GM12878 (cell line): ENCODE measurements at regions not wholly inside any gene's neighbourhood (a gene's known extent, or its start where the extent isn't known, plus 50 kb on each side); places are given as distances from the start of the nearest gene placed in this dataset.
"Not testable (repeated sequence)": the region's sequence is repeated elsewhere in the genome, so short reads cannot be mapped to it uniquely, and the experiment has no call there.

Experiments
- ATAC-seq: fragments of 200-7000 bp; cut with Tn5 transposase; 3 replicates; pipeline ENCODE4 v1.9.1; 2020; ENCODE audit warnings: mild to moderate bottlenecking, moderate library complexity
- BruUV-seq: library from RNA; stranded (reverse); fragments of 400-500 nt; replicated peaks from 2 replicates; lab custom pipeline; 2021; lab: Mats Ljungman, UMichigan
- CTCF ChIA-PET: fragments of 300-600 bp; sonication (Branson Sonifier 250); formaldehyde crosslinking; extraction: SDS; loops from one replicate; lab custom pipeline; 2021; ENCODE audit warnings: inconsistent platforms; lab: Yijun Ruan, JAX
- POLR2A ChIA-PET: fragments of 350-600 bp; formaldehyde crosslinking; extraction: SDS; loops from one replicate; lab custom pipeline; 2021; ENCODE audit warnings: inconsistent platforms; lab: Charles Lee
- RAD21 ChIA-PET: fragments of 300-600 bp; sonication (Branson Sonifier 250); formaldehyde crosslinking; loops from one replicate; lab custom pipeline; 2023; ENCODE audit warnings: antibody characterized with exemption; ENCODE audit not compliant: unreplicated experiment; lab: Charles Lee
- SMC1A ChIA-PET: fragments of 300-600 bp; sonication (Branson Sonifier 250); formaldehyde crosslinking; loops from one replicate; lab custom pipeline; 2023; ENCODE audit not compliant: unreplicated experiment, uncharacterized antibody; lab: Charles Lee
- DNase-seq: peaks from one replicate; pipeline ENCODE4 v3.0.0-alpha.2; 2011; ENCODE audit warnings: low read depth, low spot score
- FAIRE-seq: peaks from 3 replicates; lab custom pipeline; 2011; peaks lifted over from hg19 to GRCh38; lab: Jason Lieb, UNC
- H2AFZ ChIP-seq: 2 replicates; pipeline ENCODE4 v1.6.0; 2011; ENCODE audit warnings: low read depth, low read length, control low read depth; ENCODE audit not compliant: control insufficient read depth
- H3K27ac ChIP-seq: 2 replicates; pipeline ENCODE4 v1.5.1; 2011; ENCODE audit warnings: control low read depth; ENCODE audit not compliant: control insufficient read depth, insufficient read depth
- H3K27me3 ChIP-seq, 2 experiments: replicated peaks in 1 of 2; 2 replicates each; pipeline versions ENCODE4 v1.6.0 to v1.6.1; 2011; ENCODE audit warnings: low read length in 1 of 2; ENCODE audit not compliant: control insufficient read depth in 2 of 2, insufficient read depth in 2 of 2
- H3K36me3 ChIP-seq, 2 experiments: 2 replicates each; pipeline ENCODE4 v1.5.1; 2011; ENCODE audit warnings: low read length in 1 of 2; ENCODE audit not compliant: control insufficient read depth in 2 of 2, insufficient read depth in 2 of 2
- H3K4me1 ChIP-seq: 2 replicates; pipeline ENCODE4 v1.6.1; 2011; ENCODE audit warnings: mild to moderate bottlenecking, low read length, moderate library complexity, mixed read lengths; ENCODE audit not compliant: control insufficient read depth, insufficient read depth
- H3K4me2 ChIP-seq: 2 replicates; pipeline ENCODE4 v1.6.0; 2011; ENCODE audit warnings: control low read depth; ENCODE audit not compliant: control insufficient read depth, insufficient read depth
- H3K4me3 ChIP-seq: fragments of 200-600 bp; sonication (generic); 2 replicates; pipeline ENCODE4 v1.5.1; 2016
- H3K79me2 ChIP-seq: 2 replicates; pipeline ENCODE4 v1.6.0; 2011; ENCODE audit warnings: low read length; ENCODE audit not compliant: control insufficient read depth, insufficient read depth
- H3K9ac ChIP-seq: 2 replicates; pipeline ENCODE4 v1.8.0; 2011; ENCODE audit warnings: low read length, control low read depth, mixed read lengths; ENCODE audit not compliant: control insufficient read depth, insufficient read depth
- H3K9me3 ChIP-seq: replicated peaks from 3 replicates; pipeline ENCODE4 v1.5.1; 2011; ENCODE audit warnings: mild to moderate bottlenecking, low read length; ENCODE audit not compliant: control insufficient read depth, insufficient read depth
- H4K20me1 ChIP-seq: 2 replicates; pipeline ENCODE4 v1.6.0; 2011; ENCODE audit not compliant: control insufficient read depth, insufficient read depth
- WGBS: methylation state at CpG from one replicate; pipeline ENCODE4 v1.1.6; 2016; ENCODE audit warnings: low lambda C conversion rate; ENCODE audit not compliant: insufficient replicate concordance, insufficient coverage; ENCODE audit errors: missing lambda C conversion rate; 5-methylcytosine and 5-hydroxymethylcytosine counted together
- in situ Hi-C: fragments of 300-500 bp; cut with MboI; formaldehyde crosslinking; loops from 9 replicates; pipeline ENCODE4 v1.14.3; 2018; ENCODE audit warnings: mixed read lengths
- intact Hi-C: fragments of 100-400 bp; cut with micrococcal nuclease; formaldehyde crosslinking; loops from one replicate; pipeline ENCODE4 v1.14.2; 2022; ENCODE audit not compliant: unreplicated experiment

DNA sequence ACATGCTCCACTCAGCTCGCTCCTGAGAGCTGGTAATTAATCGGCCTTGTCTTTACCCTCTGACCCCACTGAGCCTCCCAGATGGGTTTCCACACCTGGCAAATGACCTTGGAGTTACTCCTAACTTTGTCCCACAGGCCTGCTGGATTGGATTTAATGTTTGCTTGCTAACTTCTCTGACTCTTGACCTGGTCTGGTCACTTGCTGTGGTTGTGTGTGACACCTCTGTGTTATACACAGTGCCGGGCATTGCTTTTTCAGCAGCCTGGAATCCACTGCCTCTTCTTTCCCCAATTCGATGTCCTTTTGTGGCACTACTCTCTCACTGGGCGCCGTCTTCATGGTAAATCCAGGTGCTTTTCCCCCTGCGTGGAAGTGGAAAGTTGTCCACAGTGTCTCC is 145.8 kb upstream of the PLGLB2 start:
- H3K4me2 ChIP-seq, in situ Hi-C loops, BruUV-seq, ATAC-seq, CTCF ChIA-PET, H3K9me3 ChIP-seq, H4K20me1 ChIP-seq, H3K27ac ChIP-seq, SMC1A ChIA-PET, H3K79me2 ChIP-seq, POLR2A ChIA-PET, H3K4me1 ChIP-seq, H2AFZ ChIP-seq, DNase-seq, H3K9ac ChIP-seq, RAD21 ChIA-PET, H3K36me3 ChIP-seq, H3K4me3 ChIP-seq, FAIRE-seq, H3K27me3 ChIP-seq, intact Hi-C loops: not testable (repeated sequence)
- no CpG with 5 or more reads among the region's 7 CpGs for WGBS

DNA sequence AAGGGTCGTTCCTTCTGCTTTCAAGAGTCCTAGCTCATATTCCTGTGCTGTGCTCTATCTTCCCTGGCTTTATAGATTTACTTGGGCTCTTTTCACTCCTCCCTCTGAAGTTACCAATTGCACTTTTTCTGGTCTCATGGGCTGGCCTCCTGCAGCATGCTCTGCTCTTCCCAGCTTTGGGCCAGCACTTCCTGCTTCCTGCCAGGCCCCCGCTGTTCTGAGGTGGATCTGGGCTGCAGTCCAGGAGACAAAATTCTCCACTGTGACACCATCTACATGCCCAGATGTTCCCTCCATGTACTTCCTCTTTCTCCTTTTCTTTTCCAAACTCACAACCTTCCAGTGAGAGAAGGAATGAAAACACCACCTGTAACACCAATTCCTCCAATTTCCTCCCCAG is 145.2 kb upstream of the PLGLB2 start:
- H3K9ac ChIP-seq, RAD21 ChIA-PET, H3K36me3 ChIP-seq, H3K9me3 ChIP-seq, H4K20me1 ChIP-seq, DNase-seq, H3K4me3 ChIP-seq, intact Hi-C loops, POLR2A ChIA-PET, H3K79me2 ChIP-seq, H3K4me1 ChIP-seq, in situ Hi-C loops, H3K27me3 ChIP-seq, H2AFZ ChIP-seq, ATAC-seq, CTCF ChIA-PET, H3K27ac ChIP-seq, BruUV-seq, H3K4me2 ChIP-seq, SMC1A ChIA-PET: not testable (repeated sequence)
- WGBS = no CpG with 5 or more reads among the region's 2 CpGs
- peak; percentile 61 for FAIRE-seq

DNA sequence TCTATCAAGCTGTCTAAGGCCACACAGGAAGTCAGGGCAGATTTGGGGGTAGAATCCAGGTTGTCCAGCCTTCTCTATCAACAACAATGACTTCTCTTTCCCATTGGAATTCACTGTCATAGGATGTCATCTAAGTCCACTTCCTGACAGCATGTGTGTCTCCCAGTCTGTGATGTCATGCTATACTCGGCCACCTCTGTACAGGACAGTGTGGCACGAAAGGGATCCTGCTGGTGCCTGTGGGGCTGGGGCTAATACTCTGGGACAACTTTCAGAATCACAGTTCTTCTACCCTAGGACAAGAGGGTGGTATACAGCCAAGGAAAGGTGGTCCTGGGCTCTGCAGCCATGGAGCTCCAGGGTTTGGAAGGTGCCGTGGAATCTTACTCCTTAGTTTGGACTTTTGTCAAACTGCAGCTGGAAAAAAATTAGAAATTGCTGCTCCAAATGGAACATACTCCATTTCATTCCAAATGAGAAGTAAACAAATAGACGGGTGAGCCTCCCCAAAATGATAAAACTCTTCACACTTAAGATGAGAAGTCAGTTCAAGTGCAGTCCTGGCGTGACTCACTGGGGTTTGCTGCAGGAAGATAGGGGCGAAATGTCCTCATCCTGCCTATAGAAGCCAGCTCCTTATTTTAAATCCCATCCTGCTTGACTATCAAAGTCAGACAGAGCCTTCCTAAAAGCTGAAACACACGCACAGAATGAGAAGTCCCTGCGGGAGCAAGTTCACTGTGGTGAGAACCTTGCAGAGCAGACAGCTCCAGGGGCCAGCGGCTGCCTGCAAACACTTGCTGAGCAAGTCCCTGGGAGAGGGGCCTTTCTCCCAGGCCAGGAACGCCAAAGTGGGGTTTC is 144.2 kb upstream of the PLGLB2 start:
- in situ Hi-C loops, H3K9ac ChIP-seq, FAIRE-seq, BruUV-seq, ATAC-seq, RAD21 ChIA-PET, H3K79me2 ChIP-seq, H3K4me1 ChIP-seq, H3K4me3 ChIP-seq, H2AFZ ChIP-seq, DNase-seq, H3K36me3 ChIP-seq, H3K4me2 ChIP-seq, CTCF ChIA-PET, H3K27me3 ChIP-seq, intact Hi-C loops, POLR2A ChIA-PET, SMC1A ChIA-PET, H3K9me3 ChIP-seq, H4K20me1 ChIP-seq, H3K27ac ChIP-seq: not testable (repeated sequence)
- 58% methylated on average over 3 of the region's 10 CpGs for WGBS

- not testable (repeated sequence) for H3K4me2 ChIP-seq
These were observed 143.5 kb upstream of the PLGLB2 start for GRCh38 chr2:87604279-87604818.

More at GRCh38 chr2:87604279-87604818, 143.5 kb upstream of the PLGLB2 start:
- H3K79me2 ChIP-seq, H2AFZ ChIP-seq, DNase-seq, in situ Hi-C loops, CTCF ChIA-PET, H3K27me3 ChIP-seq, BruUV-seq, H3K9me3 ChIP-seq, H3K9ac ChIP-seq, SMC1A ChIA-PET, RAD21 ChIA-PET, H3K27ac ChIP-seq, intact Hi-C loops, H3K4me3 ChIP-seq, POLR2A ChIA-PET, ATAC-seq, H3K36me3 ChIP-seq, H3K4me1 ChIP-seq, H4K20me1 ChIP-seq: not testable (repeated sequence)
- peak; percentile 65 for FAIRE-seq
- WGBS = 83% methylated on average over 1 of the region's 6 CpGs
